ENCODE measurements at regions not wholly inside any gene's neighbourhood (a gene's known extent, or its start where the extent isn't known, plus 50 kb on each side); places are given as distances from the start of the nearest gene placed in this dataset.

- no peak for DNase-seq
Observed at GRCh38 chr14:82190742-82191141, 657.1 kb upstream of the SEL1L start.

DNA sequence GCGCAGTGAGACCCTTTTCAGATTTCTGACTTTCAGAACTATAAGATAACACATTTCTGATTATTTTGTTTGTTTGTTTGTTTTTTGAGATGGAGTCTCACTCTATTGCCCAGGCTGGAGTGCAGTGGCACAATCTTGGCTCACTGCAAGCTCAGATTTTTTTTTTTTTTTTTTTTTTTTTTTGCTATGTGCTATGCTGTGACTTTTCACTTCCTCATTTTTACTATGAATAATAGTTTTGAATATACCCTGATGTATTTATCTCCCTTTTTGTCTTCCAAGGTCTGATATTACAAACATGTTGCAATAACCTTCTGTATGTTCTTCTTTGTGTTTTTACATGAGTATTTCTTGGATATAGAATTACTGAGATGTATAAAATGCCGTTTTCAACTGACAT is 658.7 kb upstream of the SEL1L start:
- DNase-seq = no peak

- no peak for DNase-seq
Observed at GRCh38 chr14:82223276-82223675, 689.6 kb upstream of the SEL1L start.

GRCh38 chr14:82224610-82225009 is 691.0 kb upstream of the SEL1L start:
- DNase-seq = no peak

GRCh38 chr14:82230748-82231147 is 697.1 kb upstream of the SEL1L start:
- DNase-seq = no peak

DNA sequence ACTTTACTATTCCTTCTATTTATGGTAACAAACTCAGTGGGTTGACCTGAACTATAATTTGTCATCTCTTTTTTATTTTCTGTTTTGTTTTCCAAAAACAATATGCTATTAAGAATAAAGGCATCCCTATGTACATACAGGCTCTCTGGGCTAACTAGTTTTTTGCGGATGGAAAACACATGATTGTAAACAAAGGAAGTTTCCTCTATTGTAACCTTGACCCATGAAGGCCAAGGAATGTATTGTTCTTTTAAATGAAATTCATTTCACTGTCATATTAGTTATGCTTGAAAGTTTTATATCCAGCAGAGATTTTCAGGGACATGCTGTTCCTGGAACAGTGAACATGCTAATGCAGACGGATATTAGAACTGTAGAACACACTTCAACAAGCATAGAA is 705.0 kb upstream of the SEL1L start:
- no peak for DNase-seq

GRCh38 chr14:82239223-82239622 is 705.6 kb upstream of the SEL1L start:
- no peak for DNase-seq

GRCh38 chr14:82244791-82245190 is 711.1 kb upstream of the SEL1L start:
- no peak for DNase-seq

DNA sequence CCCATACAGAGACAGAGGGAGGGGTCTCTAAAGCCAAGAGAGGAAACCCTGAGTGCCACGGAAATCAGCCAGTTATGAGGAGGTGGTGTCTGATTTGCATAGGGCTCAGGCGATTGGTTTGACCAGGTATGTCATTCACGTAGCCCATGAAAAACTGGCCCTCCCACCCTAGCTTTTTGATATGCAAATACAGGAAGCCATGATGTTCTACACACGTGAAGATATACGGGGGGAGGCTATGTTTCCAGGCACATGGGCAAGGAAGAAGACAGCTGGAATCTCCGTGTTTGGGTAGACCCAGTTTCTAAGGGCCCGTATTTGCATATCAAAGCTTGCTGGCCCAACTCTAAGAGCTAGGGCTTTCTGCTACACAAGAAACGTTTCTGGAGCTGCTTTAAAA is 717.8 kb upstream of the SEL1L start:
- no peak for DNase-seq

DNA sequence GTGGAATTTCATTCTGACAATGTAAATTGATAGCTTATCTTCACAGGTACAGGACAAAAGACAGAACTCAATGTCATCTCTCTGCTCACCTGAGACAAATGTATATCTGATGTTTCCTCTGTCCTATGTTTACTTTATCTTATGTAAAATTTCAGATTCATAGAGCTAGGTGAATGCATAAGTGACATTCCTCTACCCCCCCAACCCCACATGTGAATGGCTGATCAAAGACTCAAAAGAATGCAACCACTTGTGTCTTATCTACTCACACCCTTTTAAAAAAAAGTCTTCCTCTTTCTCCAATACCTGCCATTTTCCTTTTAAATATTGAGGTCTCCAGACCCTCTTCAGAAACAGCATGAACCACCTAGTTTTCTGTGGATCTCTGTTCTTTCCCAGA is 736.6 kb upstream of the SEL1L start:
- no peak for DNase-seq

DNA sequence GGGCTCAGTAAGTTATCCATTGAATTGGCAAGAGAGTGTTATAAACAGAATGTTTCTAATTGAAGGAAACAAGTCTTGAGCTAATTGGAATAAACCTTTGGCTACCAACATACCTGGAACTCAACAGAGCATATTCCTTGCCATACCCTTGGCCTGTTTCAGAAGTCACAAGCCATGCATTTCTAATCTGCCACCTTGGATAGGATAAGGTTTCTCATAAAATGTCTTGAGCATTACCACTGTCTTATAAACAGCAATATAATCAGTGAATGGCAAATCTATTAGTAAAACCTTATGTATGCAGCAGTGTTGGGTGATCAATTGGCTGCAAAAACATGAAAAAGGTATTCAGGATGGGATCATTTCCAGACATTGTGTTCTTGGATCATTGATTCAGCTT is 765.2 kb upstream of the SEL1L start:
- DNase-seq = no peak

DNA sequence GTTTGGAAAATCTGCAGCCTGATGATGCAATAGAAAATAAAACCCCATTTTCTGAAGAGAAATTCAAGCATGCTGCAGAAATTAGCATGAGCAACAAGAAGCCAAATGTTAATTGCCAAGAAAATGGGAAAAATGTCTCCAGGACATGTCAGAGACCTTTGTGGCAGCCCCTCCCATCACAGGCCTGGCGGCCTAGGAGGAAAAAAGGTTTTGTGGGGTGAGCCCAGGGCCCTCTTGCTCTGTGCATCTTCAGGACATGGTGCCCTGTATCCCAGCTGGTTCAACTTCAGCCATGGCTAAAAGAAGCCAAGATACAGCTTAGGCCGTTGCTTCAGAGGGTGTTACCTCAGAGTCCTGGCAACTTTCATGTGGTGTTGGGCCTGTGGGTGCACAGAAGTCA is 775.5 kb upstream of the SEL1L start:
- DNase-seq = no peak

GRCh38 chr14:82313889-82314288 is 780.2 kb upstream of the SEL1L start:
- DNase-seq = no peak

DNA sequence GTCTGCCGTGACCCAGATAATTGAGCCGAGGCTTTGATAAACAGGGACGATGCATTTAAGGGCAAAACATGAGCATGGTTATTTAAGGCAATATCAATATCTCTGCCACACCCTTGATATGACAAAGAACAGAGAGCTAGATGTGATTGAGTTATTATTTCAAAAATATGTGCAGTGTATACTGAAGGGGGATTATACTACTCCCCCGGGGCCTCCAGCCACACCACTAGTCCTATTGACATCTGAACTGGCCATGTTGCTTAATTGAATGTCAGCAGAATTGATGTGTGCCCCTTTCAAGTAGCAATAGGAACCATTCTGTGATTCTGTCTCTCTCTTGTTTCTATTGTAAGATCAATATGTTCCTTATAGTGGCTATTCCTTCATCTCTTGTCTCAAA is 794.8 kb upstream of the SEL1L start:
- DNase-seq = no peak

- DNase-seq = no peak
Observed at GRCh38 chr14:82341261-82341810, 807.7 kb upstream of the SEL1L start.

GRCh38 chr14:82342596-82342995 is 808.9 kb upstream of the SEL1L start:
- DNase-seq = no peak

GRCh38 chr14:82345184-82345583 is 811.5 kb upstream of the SEL1L start:
- DNase-seq = no peak

GRCh38 chr14:82354126-82354525 is 820.5 kb upstream of the SEL1L start:
- DNase-seq = no peak

DNA sequence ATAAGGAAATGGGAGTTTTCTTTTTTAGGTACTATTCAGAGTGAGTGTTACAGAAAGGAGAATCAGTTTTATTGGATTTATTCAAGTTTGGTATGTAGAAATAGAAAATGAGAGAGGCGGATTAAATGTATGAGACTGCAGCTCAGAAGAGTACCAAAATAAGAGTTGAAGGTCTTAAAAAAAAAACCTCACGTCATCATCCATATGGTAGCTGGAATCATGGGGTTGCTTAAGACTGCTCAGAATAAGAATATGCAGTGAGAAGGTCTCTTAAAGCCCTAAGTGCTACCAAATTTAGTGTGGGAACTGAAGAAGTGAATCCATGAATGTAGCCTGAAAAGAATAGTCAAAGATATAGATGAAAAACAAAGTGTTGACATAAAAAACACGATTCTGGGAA is 825.5 kb upstream of the SEL1L start:
- no peak for DNase-seq

DNA sequence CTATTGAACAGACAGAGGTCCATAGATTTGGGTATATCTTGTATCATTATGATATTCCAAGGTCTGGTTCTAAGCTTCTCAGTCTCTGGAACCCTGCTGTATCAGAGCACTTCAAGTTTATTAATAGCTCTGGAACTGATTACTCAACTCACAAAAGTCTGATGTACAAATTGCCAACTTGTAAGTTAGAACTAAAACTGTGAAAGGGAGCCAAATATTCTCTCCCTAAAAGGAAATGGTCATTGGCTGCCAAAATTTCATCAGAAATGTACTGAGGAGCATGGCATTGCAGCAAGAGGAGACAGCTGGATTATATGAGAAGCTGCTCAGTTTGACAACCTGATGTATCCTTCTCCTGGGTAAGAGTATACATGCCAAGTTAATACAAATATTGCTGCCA is 828.8 kb upstream of the SEL1L start:
- DNase-seq = no peak

GRCh38 chr14:82365471-82365870 is 831.8 kb upstream of the SEL1L start:
- DNase-seq = no peak

DNA sequence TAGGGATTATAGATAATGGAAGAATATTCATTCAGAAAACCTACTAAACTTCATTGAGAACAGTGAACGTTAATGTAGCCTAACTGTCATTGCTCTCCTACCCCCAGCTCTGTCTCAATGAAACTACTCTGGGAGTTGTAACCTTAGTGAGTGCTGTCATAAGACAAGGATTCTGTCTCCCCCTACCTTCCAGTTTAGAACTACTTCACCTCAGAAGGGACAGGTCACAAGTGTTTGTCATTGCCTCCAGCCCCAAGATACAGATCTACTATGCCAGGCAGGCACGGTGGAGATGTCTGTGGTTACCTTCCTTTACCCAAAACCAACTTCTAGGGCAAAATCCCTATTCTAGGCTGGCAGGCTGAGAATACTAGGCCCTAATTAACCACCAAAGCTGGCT is 833.1 kb upstream of the SEL1L start:
- DNase-seq = no peak

GRCh38 chr14:82379291-82379690 is 845.6 kb upstream of the SEL1L start:
- no peak for DNase-seq

- DNase-seq = no peak
Observed at GRCh38 chr14:82385048-82385447, 851.4 kb upstream of the SEL1L start.

DNA sequence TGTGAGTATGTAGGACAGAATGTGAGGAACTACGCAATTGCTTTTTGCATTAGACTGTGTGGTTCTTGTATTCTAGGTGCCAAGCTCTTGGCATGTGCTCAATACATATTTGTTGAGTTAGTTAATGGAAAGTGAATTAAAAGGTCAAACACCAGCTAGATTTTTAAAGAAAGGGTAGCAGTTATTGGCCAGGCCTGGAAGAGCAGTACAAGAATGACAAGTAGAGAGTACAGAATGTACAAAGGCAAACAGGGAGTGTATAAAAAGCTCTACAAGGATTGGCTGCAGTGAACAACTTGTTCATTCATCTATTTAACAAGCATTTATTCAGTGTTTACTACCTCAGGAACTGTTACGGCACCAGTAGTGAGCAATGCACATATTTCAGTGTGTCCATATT is 854.0 kb upstream of the SEL1L start:
- no peak for DNase-seq

DNA sequence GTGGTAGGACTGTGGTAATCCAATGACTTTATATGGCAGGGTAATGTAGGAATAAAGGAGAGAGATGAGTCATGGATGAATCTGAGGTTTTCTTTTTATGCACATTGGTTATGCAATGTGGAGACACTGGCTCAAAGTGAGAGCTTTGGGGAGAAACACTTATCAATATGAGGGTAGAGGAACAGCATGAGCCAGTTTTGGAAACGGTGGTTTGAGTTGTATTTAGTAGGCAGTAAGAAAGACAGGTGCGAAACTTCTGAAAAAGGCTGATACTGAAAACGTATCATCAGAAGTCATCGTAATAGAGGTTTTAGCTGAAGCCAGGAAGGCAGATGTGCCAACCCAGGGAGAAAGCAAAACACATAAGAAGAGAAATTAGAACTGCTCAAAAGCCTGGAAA is 854.8 kb upstream of the SEL1L start:
- DNase-seq = no peak

Data from NCI-H1436 (cell line).